Bronchial epithelial cell (primary cell): ENCODE measurements at regions not wholly inside any gene's neighbourhood (a gene's known extent, or its start where the extent isn't known, plus 50 kb on each side); places are given as distances from the start of the nearest gene placed in this dataset.
A peak's percentile ranks its signal among the peaks of the same experiment; 100 is the strongest.

Source experiments
- DNase-seq: peaks from one replicate; pipeline ENCODE4 v3.0.0-alpha.2; 2010; ENCODE audit warnings: low read depth
- FAIRE-seq: peaks from 2 replicates; lab custom pipeline; 2011; peaks lifted over from hg19 to GRCh38; lab: Jason Lieb, UNC
- H3K27me3 ChIP-seq: 2 replicates; pipeline ENCODE4 v1.5.1; 2011; ENCODE audit warnings: low read length; ENCODE audit not compliant: control insufficient read depth, insufficient read depth
- H3K36me3 ChIP-seq: 2 replicates; pipeline ENCODE4 v1.5.1; 2011; ENCODE audit warnings: low read length; ENCODE audit not compliant: control insufficient read depth, insufficient read depth
- H3K4me3 ChIP-seq: 2 replicates; pipeline ENCODE4 v1.5.1; 2011; ENCODE audit warnings: mild to moderate bottlenecking, low read depth, low read length, control low read depth
- CTCF ChIP-seq: IDR thresholded peaks from 2 replicates; pipeline ENCODE4 v1.5.1; 2011; ENCODE audit warnings: mild to moderate bottlenecking, moderate library complexity, low read length, control low read depth, inconsistent platforms; ENCODE audit not compliant: insufficient read depth, severe bottlenecking

- Histone ChIP-seq H3K4me3 (no peak overlapping the region), H3K27me3 (no peaks in the 10 kb centered on the region), H3K36me3 (no peaks in the 10 kb centered on the region)
- DNase-seq (no peak), FAIRE-seq (no peak)
- no peak for TF ChIP-seq CTCF
Observed at GRCh38 chr9:19732441-19732951, 56.3 kb downstream of the SLC24A2 start.

GRCh38 chr9:19728101-19728500 lies 60.7 kb downstream of the SLC24A2 start:
- Histone ChIP-seq H3K27me3 (no peaks in the 10 kb centered on the region), H3K36me3 (no peaks in the 10 kb centered on the region), H3K4me3 (no peak overlapping the region)
- FAIRE-seq (no peak), DNase-seq (no peak)
- no peak for TF ChIP-seq CTCF

- H3K4me3 ChIP-seq, result no peak overlapping the region
- DNase-seq (no peak), FAIRE-seq (no peak)
- H3K27me3 ChIP-seq, result no peaks in the 10 kb centered on the region
- no peaks in the 10 kb centered on the region for H3K36me3 ChIP-seq
- no peak for TF ChIP-seq CTCF
Observed at GRCh38 chr9:19725970-19726369, 62.9 kb downstream of the SLC24A2 start.

GRCh38 chr9:19720377-19720776 lies 68.5 kb downstream of the SLC24A2 start:
- TF ChIP-seq CTCF, result no peak

GRCh38 chr9:19703702-19704101 lies 85.1 kb downstream of the SLC24A2 start:
- FAIRE-seq (no peak), DNase-seq (peak; percentile 41)
- no peaks in the 10 kb centered on the region for H3K36me3 ChIP-seq
- TF ChIP-seq CTCF, result no peak
- no peaks in the 10 kb centered on the region for H3K27me3 ChIP-seq
- H3K4me3 ChIP-seq, result no peak overlapping the region

More at GRCh38 chr9:19720377-19720776, 68.5 kb downstream of the SLC24A2 start:
- Histone ChIP-seq H3K4me3 (no peak overlapping the region), H3K27me3 (no peaks in the 10 kb centered on the region), H3K36me3 (no peaks in the 10 kb centered on the region)
- peak; percentile 37 for DNase-seq
- FAIRE-seq, result no peak

GRCh38 chr9:19701991-19702390 lies 86.8 kb downstream of the SLC24A2 start:
- H3K4me3 ChIP-seq, result no peak overlapping the region
- FAIRE-seq, result no peak
- H3K27me3 ChIP-seq, result no peaks in the 10 kb centered on the region
- DNase-seq, result no peak
- H3K36me3 ChIP-seq, result no peaks in the 10 kb centered on the region
- no peak for TF ChIP-seq CTCF
